Mesendoderm (in vitro differentiated cells): ENCODE measurements at regions not wholly inside any gene's neighbourhood (a gene's known extent, or its start where the extent isn't known, plus 50 kb on each side); places are given as distances from the start of the nearest gene placed in this dataset.
A peak's percentile ranks its signal among the peaks of the same experiment; 100 is the strongest.

Experiments used
- DNase-seq: peaks from one replicate; pipeline ENCODE4 v3.0.0; 2013
- H2AK5ac ChIP-seq: 2 replicates; pipeline ENCODE4 v1.6.1; 2013; ENCODE audit warnings: low read length, inconsistent platforms
- H2BK120ac ChIP-seq: 2 replicates; pipeline ENCODE4 v1.6.1; 2013; ENCODE audit warnings: low read depth, mild to moderate bottlenecking, low read length, moderate library complexity, mixed read lengths
- H2BK15ac ChIP-seq: replicated peaks from 2 replicates; pipeline ENCODE4 v1.6.1; 2013; ENCODE audit warnings: low read depth, mild to moderate bottlenecking, moderate library complexity
- H2BK5ac ChIP-seq: 2 replicates; pipeline ENCODE4 v1.6.1; 2013; ENCODE audit warnings: low read length, inconsistent platforms
- H3K18ac ChIP-seq: 2 replicates; pipeline ENCODE4 v1.6.1; 2013; ENCODE audit warnings: mild to moderate bottlenecking, low read length, mixed read lengths
- H3K23ac ChIP-seq: one replicate; pipeline ENCODE4 v1.6.1; 2013; ENCODE audit warnings: low read length
- H3K27ac ChIP-seq: 2 replicates; pipeline ENCODE4 v1.5.1; 2013; ENCODE audit warnings: low read depth, mild to moderate bottlenecking, inconsistent platforms, low read length, moderate library complexity
- H3K27me3 ChIP-seq: 2 replicates; pipeline ENCODE4 v1.6.1; 2013; ENCODE audit warnings: low read length, control low read depth, mild to moderate bottlenecking, inconsistent platforms; ENCODE audit not compliant: insufficient read depth, poor library complexity
- H3K36me3 ChIP-seq: 2 replicates; pipeline ENCODE4 v1.6.1; 2013; ENCODE audit warnings: low read length, inconsistent platforms; ENCODE audit not compliant: control insufficient read depth, insufficient read depth
- H3K4ac ChIP-seq: one replicate; pipeline ENCODE4 v1.6.1; 2013; ENCODE audit warnings: low read depth, mild to moderate bottlenecking, low read length, moderate library complexity
- H3K4me1 ChIP-seq: 2 replicates; pipeline ENCODE4 v1.6.1; 2013; ENCODE audit warnings: low read depth, low read length, inconsistent platforms; ENCODE audit not compliant: control insufficient read depth
- H3K4me2 ChIP-seq: 2 replicates; pipeline ENCODE4 v1.6.1; 2013; ENCODE audit warnings: low read length
- H3K4me3 ChIP-seq: 2 replicates; pipeline ENCODE4 v1.5.1; 2013; ENCODE audit warnings: mild to moderate bottlenecking, low read length
- H3K56ac ChIP-seq: one replicate; pipeline ENCODE4 v1.6.1; 2013; ENCODE audit warnings: low read length
- H3K79me1 ChIP-seq: 2 replicates; pipeline ENCODE4 v1.6.1; 2013; ENCODE audit warnings: low read length, inconsistent platforms
- H3K79me2 ChIP-seq: 2 replicates; pipeline ENCODE4 v1.6.1; 2013; ENCODE audit warnings: mild to moderate bottlenecking, low read length; ENCODE audit not compliant: control insufficient read depth, insufficient read depth
- H3K9ac ChIP-seq: 2 replicates; pipeline ENCODE4 v1.6.1; 2013; ENCODE audit warnings: low read length, inconsistent platforms
- H4K5ac ChIP-seq: one replicate; pipeline ENCODE4 v1.6.1; 2013; ENCODE audit warnings: low read length
- H4K8ac ChIP-seq: one replicate; pipeline ENCODE4 v1.6.1; 2013; ENCODE audit warnings: low read depth, mild to moderate bottlenecking, control low read depth, low read length, moderate library complexity
- WGBS: extraction: QIAGEN DNeasy Blood & Tissue Kit; methylation state at CpG from one replicate; pipeline ENCODE4 v1.1.7; 2013; ENCODE audit warnings: low lambda C conversion rate, missing lambda C conversion rate; ENCODE audit not compliant: insufficient coverage; ENCODE audit errors: extremely low coverage; 5-methylcytosine and 5-hydroxymethylcytosine counted together

- Histone ChIP-seq H3K79me1 (no peaks in the 10 kb centered on the region), H3K36me3 (no peaks in the 10 kb centered on the region), H3K27ac (no peak overlapping the region), H3K56ac (no peak overlapping the region), H2BK120ac (no peak overlapping the region), H3K27me3 (no peaks in the 10 kb centered on the region), H3K9ac (no peak overlapping the region), H3K4me2 (no peak overlapping the region), H3K4me3 (no peak overlapping the region), H4K5ac (no peak overlapping the region), H3K23ac (no peak overlapping the region), H3K18ac (no peak overlapping the region), H2BK15ac (no peak overlapping the region), H3K79me2 (no peaks in the 10 kb centered on the region), H2AK5ac (no peak overlapping the region), H4K8ac (no peak overlapping the region), H3K4ac (no peak overlapping the region), H3K4me1 (no peaks in the 10 kb centered on the region), H2BK5ac (no peak overlapping the region)
- no peak for DNase-seq
- no CpG with 5 or more reads among the region's 3 CpGs for WGBS
These were observed 70.2 kb upstream of the EGLN3 start for GRCh38 chr14:34021096-34021495.

DNA sequence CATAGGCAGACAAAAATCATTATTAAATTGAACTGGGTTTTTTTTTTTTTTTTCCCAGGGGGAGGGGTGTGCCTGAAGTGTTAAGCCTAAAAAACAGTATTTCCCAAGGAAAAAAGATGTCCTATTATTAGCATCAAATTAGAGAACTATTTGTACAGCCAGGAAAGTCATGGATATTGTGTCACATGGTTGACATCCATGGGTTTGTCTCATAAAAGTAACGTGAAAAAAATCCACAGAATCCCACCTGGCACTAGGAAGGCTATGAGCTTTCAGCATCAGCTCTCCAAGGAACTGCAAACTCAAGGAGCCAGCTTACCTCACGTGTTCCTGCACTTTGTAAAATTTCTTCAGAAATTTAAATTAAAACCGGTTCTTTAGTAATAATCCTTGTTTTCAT lies 69.1 kb upstream of the EGLN3 start:
- Histone ChIP-seq H2BK15ac (no peak overlapping the region), H3K79me2 (no peaks in the 10 kb centered on the region), H3K4me3 (no peak overlapping the region), H3K4me1 (no peaks in the 10 kb centered on the region), H3K23ac (no peak overlapping the region), H3K79me1 (no peaks in the 10 kb centered on the region), H3K36me3 (no peaks in the 10 kb centered on the region), H2BK120ac (no peak overlapping the region), H3K56ac (no peak overlapping the region), H3K4me2 (no peak overlapping the region), H4K5ac (no peak overlapping the region), H3K18ac (no peak overlapping the region), H3K4ac (no peak overlapping the region), H4K8ac (no peak overlapping the region), H3K9ac (no peak overlapping the region), H2BK5ac (no peak overlapping the region), H3K27ac (no peak overlapping the region), H2AK5ac (no peak overlapping the region), H3K27me3 (no peaks in the 10 kb centered on the region)
- no CpG with 5 or more reads among the region's 3 CpGs for WGBS
- no peak for DNase-seq

DNA sequence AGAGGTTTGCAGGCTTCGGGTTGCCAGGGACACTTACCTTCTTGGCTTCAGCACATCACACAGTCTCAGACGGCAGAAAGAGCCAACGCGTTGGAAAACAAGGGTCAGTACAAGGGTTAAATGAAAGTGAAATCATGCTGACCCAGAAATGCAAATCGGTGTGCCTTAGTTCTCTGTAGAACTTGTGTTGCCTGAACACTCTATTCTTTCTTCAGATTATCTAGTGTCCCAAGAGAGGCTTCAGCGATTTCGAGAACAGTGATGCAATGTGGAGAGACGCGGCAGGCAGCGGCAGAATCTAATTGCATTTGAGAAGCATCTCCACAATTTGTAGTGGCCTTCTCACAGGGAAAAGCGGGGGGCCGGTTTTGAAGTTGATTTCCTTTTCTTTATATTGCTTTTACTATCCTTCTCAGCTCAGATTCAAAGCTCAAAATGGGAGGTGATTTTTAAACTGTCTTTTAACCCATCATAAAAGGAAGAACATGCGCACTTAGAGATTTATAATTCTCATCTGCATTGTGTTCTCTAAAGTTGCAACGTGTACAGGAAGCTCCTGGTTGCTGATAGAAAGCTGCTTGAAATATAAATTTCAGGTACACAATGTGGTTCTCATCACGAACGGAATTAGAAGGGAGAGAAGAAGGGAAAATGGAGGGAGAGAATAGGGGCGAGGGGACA lies 67.8 kb upstream of the EGLN3 start:
- H2AK5ac ChIP-seq, result no peak overlapping the region
- no peak overlapping the region for H4K5ac ChIP-seq
- no peak overlapping the region for H2BK120ac ChIP-seq
- H2BK5ac ChIP-seq, result no peak overlapping the region
- no peak overlapping the region for H3K23ac ChIP-seq
- 100% methylated on average over 2 of the region's 17 CpGs for WGBS
- no peak overlapping the region for H3K56ac ChIP-seq
- H3K18ac ChIP-seq, result no peak overlapping the region
- H3K4me3 ChIP-seq, result no peak overlapping the region
- DNase-seq, result no peak
- H3K27ac ChIP-seq, result no peak overlapping the region
- no peaks in the 10 kb centered on the region for H3K36me3 ChIP-seq
- H4K8ac ChIP-seq, result no peak overlapping the region
- H3K27me3 ChIP-seq, result no peaks in the 10 kb centered on the region
- H3K79me2 ChIP-seq, result no peaks in the 10 kb centered on the region
- H3K9ac ChIP-seq, result no peak overlapping the region
- H3K4ac ChIP-seq, result no peak overlapping the region
- no peaks in the 10 kb centered on the region for H3K4me1 ChIP-seq
- H3K79me1 ChIP-seq, result no peaks in the 10 kb centered on the region
- no peak overlapping the region for H2BK15ac ChIP-seq
- no peak overlapping the region for H3K4me2 ChIP-seq

DNA sequence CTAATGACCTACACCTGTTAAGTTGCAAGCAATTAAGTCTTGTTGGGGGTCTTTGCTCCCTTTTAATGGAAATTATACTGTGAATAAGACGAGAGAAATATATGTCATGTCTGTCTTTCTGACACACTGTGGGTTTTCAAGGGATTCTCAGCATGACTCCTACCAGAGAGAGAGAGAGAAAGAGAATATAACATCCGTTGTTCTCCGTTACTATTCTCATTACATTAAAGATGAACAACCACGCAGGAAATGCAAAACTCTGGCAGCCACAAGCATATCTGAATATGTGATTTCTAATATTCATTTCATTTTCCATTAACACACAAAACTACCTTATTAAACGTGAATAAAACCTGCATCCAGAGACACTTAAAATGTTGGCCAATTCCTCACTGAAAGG lies 67.3 kb upstream of the EGLN3 start:
- Histone ChIP-seq H3K27ac (no peak overlapping the region), H2AK5ac (no peak overlapping the region), H2BK120ac (no peak overlapping the region), H2BK15ac (no peak overlapping the region), H3K18ac (no peak overlapping the region), H4K8ac (no peak overlapping the region), H3K79me1 (no peaks in the 10 kb centered on the region), H4K5ac (no peak overlapping the region), H3K4ac (no peak overlapping the region), H3K9ac (no peak overlapping the region), H3K4me2 (no peak overlapping the region), H3K27me3 (no peaks in the 10 kb centered on the region), H3K36me3 (no peaks in the 10 kb centered on the region), H3K56ac (no peak overlapping the region), H3K4me3 (no peak overlapping the region), H3K79me2 (no peaks in the 10 kb centered on the region), H3K4me1 (no peaks in the 10 kb centered on the region), H2BK5ac (no peak overlapping the region), H3K23ac (no peak overlapping the region)
- WGBS, result 100% methylated on average over 1 of the region's 5 CpGs
- DNase-seq, result no peak

DNA sequence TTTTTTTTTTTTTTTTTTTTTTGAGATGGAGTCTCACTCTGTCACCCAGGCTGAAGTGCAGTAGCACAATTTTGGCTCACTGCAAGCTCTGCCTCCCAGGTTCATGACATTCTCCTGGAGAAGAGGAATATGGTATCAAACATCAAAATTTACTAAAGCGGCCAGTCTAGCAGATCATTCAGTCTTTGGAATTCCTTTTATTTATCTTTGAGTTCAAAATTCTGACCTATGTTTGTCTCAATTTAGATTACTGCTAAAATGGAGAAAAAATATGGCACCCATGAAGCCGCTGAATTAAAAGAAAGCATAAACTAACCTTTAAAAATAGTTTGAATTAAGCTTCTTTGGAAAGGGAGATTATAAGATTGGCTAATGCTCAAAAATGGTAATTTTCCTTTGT lies 64.5 kb upstream of the EGLN3 start:
- Histone ChIP-seq H3K4ac (no peak overlapping the region), H2BK15ac (no peak overlapping the region), H4K5ac (no peak overlapping the region), H3K27me3 (no peaks in the 10 kb centered on the region), H3K27ac (no peak overlapping the region), H3K4me1 (no peaks in the 10 kb centered on the region), H3K79me2 (no peaks in the 10 kb centered on the region), H2BK5ac (no peak overlapping the region), H4K8ac (no peak overlapping the region), H3K36me3 (no peaks in the 10 kb centered on the region), H3K18ac (no peak overlapping the region), H3K4me2 (no peak overlapping the region), H3K9ac (no peak overlapping the region), H3K79me1 (no peaks in the 10 kb centered on the region), H3K56ac (no peak overlapping the region), H2AK5ac (no peak overlapping the region), H2BK120ac (no peak overlapping the region), H3K23ac (no peak overlapping the region), H3K4me3 (no peak overlapping the region)
- no CpG with 5 or more reads among the region's 2 CpGs for WGBS
- no peak for DNase-seq

- Histone ChIP-seq H3K4me3 (no peak overlapping the region), H2BK5ac (no peak overlapping the region), H2AK5ac (no peak overlapping the region), H4K5ac (no peak overlapping the region), H3K4ac (no peak overlapping the region), H3K4me1 (no peaks in the 10 kb centered on the region), H3K27ac (no peak overlapping the region), H3K79me1 (no peaks in the 10 kb centered on the region), H4K8ac (no peak overlapping the region), H3K79me2 (no peaks in the 10 kb centered on the region), H3K27me3 (no peaks in the 10 kb centered on the region), H2BK15ac (no peak overlapping the region), H3K18ac (no peak overlapping the region), H3K36me3 (no peaks in the 10 kb centered on the region), H3K9ac (no peak overlapping the region), H3K4me2 (no peak overlapping the region), H2BK120ac (no peak overlapping the region), H3K23ac (no peak overlapping the region), H3K56ac (no peak overlapping the region)
- WGBS, result no CpG with 5 or more reads among the region's 3 CpGs
- DNase-seq, result peak; percentile 72
These were observed 64.1 kb upstream of the EGLN3 start for GRCh38 chr14:34014936-34015335.
